Neural crest cell (in vitro differentiated cells): ENCODE measurements at regions not wholly inside any gene's neighbourhood (a gene's known extent, or its start where the extent isn't known, plus 50 kb on each side); places are given as distances from the start of the nearest gene placed in this dataset.
A peak's percentile ranks its signal among the peaks of the same experiment; 100 is the strongest.

Experiments used
- DNase-seq: peaks from one replicate; pipeline ENCODE4 v3.0.0; 2021; ENCODE audit warnings: low read depth, mixed read lengths, low spot score
- H3K27ac Mint-ChIP-seq: one replicate; pipeline ENCODE4 v1.8.0; 2021; ENCODE audit warnings: mild to moderate bottlenecking, mixed read lengths; ENCODE audit not compliant: unreplicated experiment
- H3K27me3 Mint-ChIP-seq: 2 replicates; pipeline ENCODE4 v1.8.0; 2021; ENCODE audit warnings: low read depth, mild to moderate bottlenecking, mixed read lengths
- H3K36me3 Mint-ChIP-seq: 2 replicates; pipeline ENCODE4 v1.8.0; 2021; ENCODE audit warnings: low read depth, mild to moderate bottlenecking, mixed read lengths
- H3K4me1 Mint-ChIP-seq: 2 replicates; pipeline ENCODE4 v1.8.0; 2021; ENCODE audit warnings: mixed read lengths
- H3K4me3 Mint-ChIP-seq: one replicate; pipeline ENCODE4 v1.8.0; 2021; ENCODE audit warnings: mild to moderate bottlenecking, mixed read lengths
- H3K9me3 Mint-ChIP-seq: 2 replicates; pipeline ENCODE4 v1.8.0; 2021; ENCODE audit warnings: mixed read lengths
- TF ChIP-seq, protein P1 (sequence below): fragments of 200-600 bp; sonication (generic); conservative IDR thresholded peaks from 2 replicates; pipeline ENCODE4 v1.5.0; 2021; ENCODE audit warnings: antibody characterized with exemption, mild to moderate bottlenecking

DNA sequence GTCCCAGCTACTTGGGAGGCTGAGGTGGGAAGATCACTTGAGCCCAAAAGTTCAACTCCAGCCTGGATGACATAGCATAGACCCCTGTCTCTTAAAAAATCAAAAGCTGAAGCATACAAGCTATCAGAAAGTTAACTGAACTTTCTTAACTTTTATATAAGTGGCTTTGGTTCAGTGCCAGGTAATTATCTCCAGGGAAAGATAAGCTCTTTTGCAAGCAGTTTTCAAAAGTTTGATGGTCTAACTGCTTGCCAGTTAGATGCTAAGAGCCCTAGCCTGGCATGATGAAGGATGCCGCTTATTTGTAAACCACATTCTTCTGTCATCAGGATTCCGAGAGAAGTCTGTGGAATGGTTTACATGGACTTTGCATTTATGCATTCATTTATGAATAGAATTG lies 409.1 kb downstream of the AEBP2 start:
- H3K27ac Mint-ChIP-seq: no peak overlapping the region
- DNase-seq: no peak
- H3K36me3 Mint-ChIP-seq: peaks cover 5% of the 10 kb centered on the region
- peaks cover 14% of the 10 kb centered on the region for H3K9me3 Mint-ChIP-seq
- peaks cover 10% of the 10 kb centered on the region for H3K4me1 Mint-ChIP-seq
- no peak overlapping the region for H3K4me3 Mint-ChIP-seq
- TF ChIP-seq, protein P1, sequence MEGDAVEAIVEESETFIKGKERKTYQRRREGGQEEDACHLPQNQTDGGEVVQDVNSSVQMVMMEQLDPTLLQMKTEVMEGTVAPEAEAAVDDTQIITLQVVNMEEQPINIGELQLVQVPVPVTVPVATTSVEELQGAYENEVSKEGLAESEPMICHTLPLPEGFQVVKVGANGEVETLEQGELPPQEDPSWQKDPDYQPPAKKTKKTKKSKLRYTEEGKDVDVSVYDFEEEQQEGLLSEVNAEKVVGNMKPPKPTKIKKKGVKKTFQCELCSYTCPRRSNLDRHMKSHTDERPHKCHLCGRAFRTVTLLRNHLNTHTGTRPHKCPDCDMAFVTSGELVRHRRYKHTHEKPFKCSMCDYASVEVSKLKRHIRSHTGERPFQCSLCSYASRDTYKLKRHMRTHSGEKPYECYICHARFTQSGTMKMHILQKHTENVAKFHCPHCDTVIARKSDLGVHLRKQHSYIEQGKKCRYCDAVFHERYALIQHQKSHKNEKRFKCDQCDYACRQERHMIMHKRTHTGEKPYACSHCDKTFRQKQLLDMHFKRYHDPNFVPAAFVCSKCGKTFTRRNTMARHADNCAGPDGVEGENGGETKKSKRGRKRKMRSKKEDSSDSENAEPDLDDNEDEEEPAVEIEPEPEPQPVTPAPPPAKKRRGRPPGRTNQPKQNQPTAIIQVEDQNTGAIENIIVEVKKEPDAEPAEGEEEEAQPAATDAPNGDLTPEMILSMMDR: no peak
- H3K27me3 Mint-ChIP-seq: no peaks in the 10 kb centered on the region

- TF ChIP-seq, protein P1: no peak
- Mint-ChIP-seq H3K4me3 (no peak overlapping the region), H3K36me3 (peaks cover 5% of the 10 kb centered on the region), H3K4me1 (peaks cover 10% of the 10 kb centered on the region), H3K27me3 (no peaks in the 10 kb centered on the region), H3K27ac (no peak overlapping the region), H3K9me3 (peaks cover 14% of the 10 kb centered on the region)
- no peak for DNase-seq
Observed at GRCh38 chr12:19849208-19849607, 409.9 kb downstream of the AEBP2 start.

DNA sequence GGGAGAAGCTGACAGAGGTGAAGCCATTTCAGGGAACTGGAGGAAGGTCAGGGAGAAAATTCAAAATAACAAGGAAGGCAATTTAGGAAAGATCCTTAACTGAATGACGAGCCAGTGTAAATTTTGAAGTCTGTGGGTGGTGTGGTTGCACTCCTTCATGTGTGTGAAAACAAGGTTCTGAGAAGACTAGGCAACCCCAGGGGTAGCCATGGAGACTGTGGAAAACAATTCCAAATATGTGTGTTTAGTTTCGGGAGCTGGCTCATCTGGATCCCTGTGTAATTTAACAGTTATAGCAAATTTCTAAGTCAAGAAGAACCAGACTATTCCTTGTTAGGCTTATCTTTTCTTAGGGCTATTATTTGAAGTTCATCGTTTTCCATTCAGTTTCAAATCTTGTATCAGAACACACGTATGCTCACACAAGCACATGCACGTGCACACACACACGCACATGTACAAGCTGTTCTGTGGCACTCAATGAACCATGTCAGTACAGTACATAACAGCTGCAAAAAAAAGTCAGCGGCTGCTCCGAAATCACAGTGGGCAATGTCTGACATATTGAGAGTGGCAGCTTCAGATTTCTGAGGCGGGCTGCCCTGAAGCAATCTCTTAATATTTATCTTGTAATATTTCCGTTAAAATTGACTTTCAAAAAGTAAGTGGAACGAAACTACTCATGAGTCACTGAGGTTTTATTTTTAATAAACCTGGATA lies 411.2 kb downstream of the AEBP2 start:
- Mint-ChIP-seq H3K36me3 (peaks cover 5% of the 10 kb centered on the region), H3K4me3 (no peak overlapping the region), H3K4me1 (peaks cover 10% of the 10 kb centered on the region), H3K27me3 (no peaks in the 10 kb centered on the region), H3K27ac (peak overlapping the region; percentile 8), H3K9me3 (peaks cover 14% of the 10 kb centered on the region)
- no peak for DNase-seq
- TF ChIP-seq, protein P1: no peak

- DNase-seq: no peak
- Mint-ChIP-seq H3K9me3 (peaks cover 14% of the 10 kb centered on the region), H3K36me3 (peaks cover 5% of the 10 kb centered on the region), H3K4me3 (no peak overlapping the region), H3K27ac (no peak overlapping the region), H3K4me1 (peaks cover 10% of the 10 kb centered on the region), H3K27me3 (no peaks in the 10 kb centered on the region)
- TF ChIP-seq, protein P1: no peak
Observed at GRCh38 chr12:19852100-19852855, 413.0 kb downstream of the AEBP2 start.

GRCh38 chr12:19855851-19856250 lies 416.6 kb downstream of the AEBP2 start:
- peaks cover 6% of the 10 kb centered on the region for H3K9me3 Mint-ChIP-seq

More at GRCh38 chr12:19855851-19856250, 416.6 kb downstream of the AEBP2 start:
- Mint-ChIP-seq H3K27ac (peak overlapping the region; percentile 1), H3K4me1 (no peaks in the 10 kb centered on the region), H3K36me3 (no peaks in the 10 kb centered on the region), H3K27me3 (no peaks in the 10 kb centered on the region), H3K4me3 (no peak overlapping the region)
- TF ChIP-seq, protein P1: no peak
- no peak for DNase-seq
